8988T (cell line): ENCODE measurements at regions not wholly inside any gene's neighbourhood (a gene's known extent, or its start where the extent isn't known, plus 50 kb on each side); places are given as distances from the start of the nearest gene placed in this dataset.
"Not testable (repeated sequence)": the region's sequence is repeated elsewhere in the genome, so short reads cannot be mapped to it uniquely, and the experiment has no call there.

ENCODE experiments used
- DNase-seq: peaks from one replicate; pipeline ENCODE4 v3.0.0; 2011

GRCh38 chr4:188383180-188383579 lies 243.9 kb downstream of the TRIML1 start:
- no peak for DNase-seq

DNA sequence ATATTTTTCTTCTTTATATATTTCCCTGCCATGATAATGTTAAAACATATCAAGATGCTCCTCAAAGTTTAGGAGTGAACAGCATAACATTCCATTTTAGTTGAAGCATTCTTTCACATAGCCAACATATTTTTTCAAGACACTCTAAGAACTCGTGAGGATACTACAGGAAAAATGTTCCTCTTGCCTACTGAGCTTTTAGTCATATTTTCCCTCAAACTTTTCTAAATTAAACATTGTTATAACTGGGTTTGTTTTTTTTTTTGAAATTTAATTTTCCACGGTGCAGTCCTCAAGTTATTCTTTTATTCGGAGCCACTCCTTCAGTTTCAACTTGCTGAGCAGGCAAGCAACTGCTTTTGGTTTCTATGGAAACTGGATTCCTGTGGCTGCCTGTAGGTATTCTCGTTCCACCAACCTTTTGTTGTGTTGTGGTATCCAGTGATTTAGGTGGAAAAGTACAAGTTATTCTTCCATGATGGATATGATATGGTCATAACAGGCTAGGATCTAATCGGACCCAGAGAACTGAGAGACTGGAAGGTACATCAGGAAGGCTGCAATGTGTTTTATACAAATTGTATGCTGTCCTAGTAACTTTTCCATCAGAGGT lies 248.0 kb downstream of the TRIML1 start:
- DNase-seq: no peak

DNA sequence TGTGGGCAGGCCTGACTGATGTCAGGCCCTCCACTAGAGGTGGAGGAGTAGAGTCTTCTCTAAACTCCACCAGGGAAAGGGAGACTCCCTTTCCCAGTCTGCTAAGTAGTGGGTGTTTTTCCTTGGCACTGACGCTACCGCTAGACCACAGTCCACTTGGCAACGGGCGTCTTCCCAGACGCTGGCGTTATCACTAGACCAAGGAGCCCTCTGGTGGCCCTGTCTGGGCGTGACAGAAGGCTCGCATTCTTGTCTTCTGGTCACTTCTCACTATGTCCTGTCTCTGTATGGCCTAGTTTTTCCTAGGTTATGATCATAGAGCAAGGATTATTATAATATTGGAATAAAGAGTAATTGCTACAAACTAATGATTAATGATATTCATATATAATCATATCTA lies 252.1 kb downstream of the TRIML1 start:
- DNase-seq: not testable (repeated sequence)

DNA sequence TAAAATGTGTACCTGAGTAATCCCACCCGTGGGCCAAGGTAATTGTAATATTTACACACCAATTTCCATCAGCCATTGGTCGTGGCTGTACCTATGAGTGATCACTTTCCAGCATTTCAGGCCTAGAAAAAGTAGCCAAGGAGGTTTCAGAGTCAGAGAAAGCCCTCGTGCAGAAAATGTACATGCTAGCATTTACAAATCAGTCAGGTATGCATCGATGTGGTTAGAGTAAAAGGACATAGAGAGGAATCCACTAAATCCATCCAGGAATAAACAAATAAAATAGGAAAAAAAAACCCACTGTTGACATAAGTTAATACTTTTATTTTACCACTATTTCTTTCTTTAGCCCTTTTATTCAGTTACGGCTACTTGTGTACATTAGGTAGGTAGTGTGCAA lies 256.8 kb downstream of the TRIML1 start:
- DNase-seq: no peak

GRCh38 chr4:188399834-188400233 lies 260.6 kb downstream of the TRIML1 start:
- DNase-seq: no peak

GRCh38 chr4:188400451-188400850 lies 261.2 kb downstream of the TRIML1 start:
- DNase-seq: no peak

- DNase-seq: no peak
Observed at GRCh38 chr4:188403272-188403671, 264.0 kb downstream of the TRIML1 start.

DNA sequence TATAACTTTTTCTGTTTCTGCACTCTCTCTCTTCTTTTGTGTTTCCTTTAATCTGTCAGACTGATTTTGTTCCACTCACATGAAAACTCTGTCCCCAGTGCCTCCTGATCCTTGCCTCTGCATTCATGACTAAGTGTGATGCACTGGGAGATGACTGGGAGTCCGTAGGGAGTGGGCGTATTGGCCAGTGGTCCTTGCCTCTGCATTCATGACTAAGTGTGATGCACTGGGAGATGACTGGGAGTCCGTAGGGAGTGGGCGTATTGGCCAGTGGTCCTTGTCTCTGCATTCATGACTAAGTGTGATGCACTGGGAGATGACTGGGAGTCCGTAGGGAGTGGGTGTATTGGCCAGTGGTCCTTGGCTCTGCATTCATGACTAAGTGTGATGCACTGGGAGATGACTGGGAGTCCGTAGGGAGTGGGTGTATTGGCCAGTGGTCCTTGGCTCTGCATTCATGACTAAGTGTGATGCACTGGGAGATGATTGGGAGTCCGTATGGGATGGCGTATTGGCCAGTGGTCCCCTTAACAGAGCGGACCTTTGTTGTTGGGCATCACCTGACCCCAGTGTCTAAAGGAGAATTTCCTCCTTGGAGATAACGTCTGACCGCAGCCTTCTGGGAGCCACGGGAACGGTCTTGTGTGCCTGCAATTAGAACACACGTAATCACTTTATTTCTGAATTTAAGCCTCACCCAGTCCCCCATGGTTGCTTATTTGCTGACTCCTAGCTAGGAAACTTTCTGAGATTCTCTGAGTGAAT lies 266.0 kb downstream of the TRIML1 start:
- not testable (repeated sequence) for DNase-seq

DNA sequence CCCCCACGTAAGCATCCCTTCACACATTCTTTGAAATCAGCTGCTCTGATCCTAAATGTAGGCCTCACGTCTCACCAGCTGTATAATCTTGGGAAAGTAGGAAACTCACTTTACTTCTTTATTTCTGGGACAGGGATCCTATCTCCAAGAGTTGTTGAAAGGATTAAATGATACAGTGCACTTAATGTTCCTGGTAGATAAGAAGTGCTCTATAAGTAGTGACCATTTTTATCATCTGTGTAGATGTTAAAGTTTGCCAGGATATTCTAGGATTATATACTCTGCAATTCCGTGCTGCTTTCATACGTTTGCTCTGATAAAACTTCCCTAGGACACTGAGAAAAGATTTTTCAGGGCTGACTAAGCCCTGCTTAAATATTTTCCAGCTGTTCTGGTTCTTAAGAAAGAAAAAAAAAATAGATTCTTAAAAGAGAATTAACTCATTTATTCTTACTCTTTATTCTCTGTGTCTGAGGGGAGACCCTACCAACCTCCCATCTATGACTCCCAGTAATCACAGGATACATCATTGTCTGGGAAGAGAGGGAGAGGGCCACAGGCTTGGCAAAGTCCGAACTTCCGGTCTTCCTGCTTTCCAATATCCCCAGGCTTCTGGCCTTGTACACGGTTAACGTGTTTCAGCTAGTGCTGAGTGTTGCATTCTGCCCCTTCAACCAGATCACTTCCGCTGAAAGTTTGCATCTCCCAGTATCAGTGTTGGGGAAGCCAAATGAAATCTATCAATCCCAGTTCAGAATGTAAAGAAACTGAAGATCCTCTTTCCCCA lies 269.2 kb downstream of the TRIML1 start:
- DNase-seq: no peak

- DNase-seq: no peak
Observed at GRCh38 chr4:188409851-188410250, 270.6 kb downstream of the TRIML1 start.

DNA sequence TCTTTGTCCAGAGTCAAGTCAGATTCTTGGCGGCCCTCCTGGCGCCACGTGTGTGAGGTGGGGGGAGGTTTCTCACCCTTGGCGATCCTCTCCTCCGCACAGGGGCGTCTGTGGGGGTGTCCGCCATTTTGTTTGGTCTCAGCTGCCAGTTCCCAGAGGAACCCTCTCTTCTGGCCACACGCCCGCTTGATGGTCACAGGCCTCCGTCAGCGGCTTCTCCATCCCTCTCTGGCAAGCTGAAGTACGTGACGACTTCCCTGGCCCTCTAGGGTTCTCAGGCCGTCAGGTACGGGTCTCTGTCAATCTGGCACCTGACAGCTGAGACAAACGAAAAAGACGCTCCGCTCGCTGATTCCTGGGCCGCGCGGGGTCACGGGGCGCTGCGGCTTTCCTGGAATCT lies 272.6 kb downstream of the TRIML1 start:
- DNase-seq: no peak

DNA sequence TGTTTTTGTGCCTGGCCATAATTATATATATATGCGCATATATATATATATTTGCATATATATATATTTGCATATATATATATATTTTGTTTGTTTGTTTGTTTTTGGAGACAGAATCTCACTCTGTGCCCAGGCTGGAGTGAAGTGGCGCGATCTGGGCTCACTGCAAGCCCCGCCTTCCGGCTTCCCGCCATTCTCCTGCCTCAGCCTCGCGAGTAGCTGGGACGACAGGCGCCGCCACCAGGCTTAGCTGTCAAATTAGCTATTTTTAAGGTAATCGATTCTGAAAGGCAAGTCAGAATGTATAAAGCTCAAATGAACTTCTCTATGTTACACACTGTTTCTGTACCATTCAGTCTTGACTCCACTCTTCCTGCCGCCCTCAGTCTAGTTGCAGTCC lies 273.3 kb downstream of the TRIML1 start:
- no peak for DNase-seq

DNA sequence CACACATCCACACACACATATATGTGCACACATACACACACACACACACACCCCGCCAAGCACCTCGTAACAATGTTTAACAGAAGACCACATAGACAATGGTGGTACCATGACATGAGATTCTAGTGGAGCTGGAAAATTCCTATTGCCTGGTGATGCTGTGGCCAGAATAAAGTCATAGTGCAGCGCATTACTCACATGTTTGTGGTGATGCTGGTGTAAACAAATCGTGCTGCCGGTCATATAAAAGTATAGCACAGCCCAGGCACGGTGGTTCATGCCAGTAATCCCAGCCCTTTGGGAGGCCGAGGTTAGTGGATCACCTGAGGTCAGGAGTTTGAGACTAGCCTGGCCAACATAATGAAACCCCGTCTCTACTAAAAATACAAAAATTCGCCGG lies 275.2 kb downstream of the TRIML1 start:
- no peak for DNase-seq

DNA sequence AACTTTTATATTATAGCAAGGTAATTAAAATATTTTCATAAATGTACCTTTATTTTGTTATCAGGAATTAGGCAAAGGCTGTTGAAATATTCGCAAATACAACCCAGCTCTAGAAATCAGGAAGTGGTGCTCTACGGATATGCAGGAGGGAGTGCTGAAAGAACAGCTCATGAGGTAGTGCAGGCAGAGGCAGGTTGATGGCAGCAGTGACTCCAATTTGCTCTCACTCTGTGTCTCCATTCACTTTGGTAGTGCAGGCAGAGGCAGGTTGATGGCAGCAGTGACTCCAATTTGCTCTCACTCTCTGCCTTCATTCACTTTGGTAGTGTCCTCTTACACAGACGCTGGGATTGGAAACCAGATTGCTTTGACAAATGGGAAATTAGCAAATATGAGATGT lies 277.9 kb downstream of the TRIML1 start:
- no peak for DNase-seq

DNA sequence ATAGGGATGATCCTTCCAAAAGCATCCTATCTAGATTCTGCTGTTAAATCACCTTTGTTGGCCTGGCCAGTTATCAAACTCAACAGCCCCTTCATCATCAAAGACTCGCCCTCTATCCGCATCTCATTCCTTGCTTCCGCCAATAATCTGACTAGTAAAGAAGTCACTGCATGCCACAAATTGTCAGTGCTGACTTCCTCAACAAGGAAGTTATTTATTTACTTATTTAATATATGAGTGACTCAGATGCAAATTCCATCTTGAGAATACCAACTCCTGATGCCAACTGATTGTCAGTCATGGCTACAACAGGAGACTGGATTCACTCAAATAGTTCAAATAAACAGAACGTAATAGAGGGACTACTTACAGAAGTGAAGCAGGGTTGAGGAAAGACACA lies 283.8 kb downstream of the TRIML1 start:
- DNase-seq: no peak

DNA sequence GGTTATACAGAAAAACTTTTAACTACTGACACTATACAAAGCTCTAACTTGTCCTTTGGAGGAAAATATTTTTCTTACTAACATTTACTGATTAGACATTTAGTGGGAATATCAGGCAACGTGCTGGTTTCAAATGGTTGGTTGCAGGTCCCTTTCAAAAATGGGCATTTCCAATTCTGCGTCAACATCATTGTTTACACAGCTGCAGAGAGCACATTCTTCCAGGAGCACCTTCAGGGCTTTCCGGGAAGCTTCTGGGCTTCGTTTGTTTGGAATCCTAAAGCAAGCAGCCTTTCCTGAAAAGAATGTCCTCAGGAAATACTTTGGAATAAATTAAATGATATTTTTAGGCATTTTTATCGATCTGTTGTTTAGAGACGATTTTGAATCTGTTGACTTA lies 289.7 kb downstream of the TRIML1 start:
- no peak for DNase-seq

- no peak for DNase-seq
Observed at GRCh38 chr4:188429965-188430364, 290.7 kb downstream of the TRIML1 start.

GRCh38 chr4:188430384-188430783 lies 291.1 kb downstream of the TRIML1 start:
- no peak for DNase-seq

- no peak for DNase-seq
Observed at GRCh38 chr4:188432328-188432727, 293.1 kb downstream of the TRIML1 start.

GRCh38 chr4:188433741-188434315 lies 294.6 kb downstream of the TRIML1 start:
- DNase-seq: no peak

GRCh38 chr4:188434643-188435042 lies 295.4 kb downstream of the TRIML1 start:
- no peak for DNase-seq

GRCh38 chr4:188435381-188435780 lies 296.1 kb downstream of the TRIML1 start:
- no peak for DNase-seq

DNA sequence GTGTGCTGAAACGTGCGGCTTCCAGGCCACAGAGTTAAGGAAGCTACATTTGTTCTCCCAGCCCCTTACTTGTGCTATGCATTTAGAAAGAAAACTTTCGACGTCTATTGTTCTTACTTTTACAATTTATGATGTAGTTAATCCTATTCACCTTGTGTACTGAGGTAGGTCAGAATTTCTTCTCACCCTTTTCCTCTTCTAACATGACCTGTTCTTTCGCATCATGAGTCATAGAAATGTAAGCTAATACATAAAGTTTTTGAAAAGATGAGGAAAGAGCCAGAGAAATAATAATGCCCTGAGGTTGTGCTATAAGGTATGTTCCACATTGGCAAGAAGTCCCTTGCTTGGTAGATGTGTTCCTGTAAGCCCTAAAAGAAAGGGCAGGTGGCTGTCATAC lies 298.3 kb downstream of the TRIML1 start:
- no peak for DNase-seq

DNA sequence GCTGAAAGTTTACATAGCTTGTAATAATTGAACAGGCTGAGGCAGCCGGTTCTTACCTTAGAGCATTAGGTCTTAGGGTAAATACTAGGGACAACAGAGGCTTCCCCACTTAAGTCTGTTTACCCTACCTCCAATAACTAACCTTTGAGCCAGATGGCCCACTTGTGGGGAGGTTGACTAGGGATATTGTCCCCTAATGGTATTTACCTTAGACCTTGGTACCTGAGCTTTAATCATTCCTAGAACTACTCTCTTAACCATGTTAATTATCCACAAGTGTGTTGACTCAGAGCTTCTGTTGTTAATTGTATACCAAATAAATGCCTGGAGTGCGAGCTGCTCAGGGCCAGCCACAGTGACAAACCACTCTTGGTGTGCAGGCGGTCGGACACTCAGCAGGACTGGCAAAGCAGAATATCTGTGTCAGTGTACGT lies 299.2 kb downstream of the TRIML1 start:
- not testable (repeated sequence) for DNase-seq
